SH-SY5Y (cell line): ENCODE measurements at regions not wholly inside any gene's neighbourhood (a gene's known extent, or its start where the extent isn't known, plus 50 kb on each side); places are given as distances from the start of the nearest gene placed in this dataset.

Source experiments
- GATA2 ChIP-seq: IDR thresholded peaks from 2 replicates; pipeline ENCODE4 v1.6.1; 2011; ENCODE audit warnings: mild to moderate bottlenecking, low read depth, low read length
- GATA3 ChIP-seq: IDR thresholded peaks from 2 replicates; pipeline ENCODE4 v1.6.1; 2011; ENCODE audit warnings: low read depth, mild to moderate bottlenecking, low read length, moderate library complexity

DNA sequence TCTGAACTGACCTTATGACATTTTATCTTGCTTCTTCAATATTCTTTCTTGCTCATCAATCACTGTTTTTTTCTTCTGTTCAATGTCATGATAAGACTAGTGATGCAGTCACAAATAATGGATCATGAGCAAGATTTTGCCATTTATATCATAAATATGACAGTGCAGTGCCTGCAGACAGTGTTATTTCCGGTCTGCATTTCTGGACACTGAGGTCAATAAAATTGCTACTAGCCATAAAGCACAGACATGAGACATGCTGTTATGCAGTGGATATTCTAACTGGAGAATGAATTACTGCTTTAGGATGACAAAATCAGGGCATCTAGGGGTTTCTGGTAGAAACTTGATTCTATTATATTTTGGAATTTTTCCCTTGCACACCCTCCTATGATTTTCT, 1509.7 kb upstream of the LRRTM3 start:
- TF ChIP-seq GATA3 (no peak), GATA2 (no peak)

- TF ChIP-seq GATA2 (no peak), GATA3 (no peak)
These were observed 1506.2 kb upstream of the LRRTM3 start for GRCh38 chr10:65419629-65420028.

GRCh38 chr10:65423043-65423442, 1502.8 kb upstream of the LRRTM3 start:
- TF ChIP-seq GATA3 (no peak), GATA2 (no peak)

DNA sequence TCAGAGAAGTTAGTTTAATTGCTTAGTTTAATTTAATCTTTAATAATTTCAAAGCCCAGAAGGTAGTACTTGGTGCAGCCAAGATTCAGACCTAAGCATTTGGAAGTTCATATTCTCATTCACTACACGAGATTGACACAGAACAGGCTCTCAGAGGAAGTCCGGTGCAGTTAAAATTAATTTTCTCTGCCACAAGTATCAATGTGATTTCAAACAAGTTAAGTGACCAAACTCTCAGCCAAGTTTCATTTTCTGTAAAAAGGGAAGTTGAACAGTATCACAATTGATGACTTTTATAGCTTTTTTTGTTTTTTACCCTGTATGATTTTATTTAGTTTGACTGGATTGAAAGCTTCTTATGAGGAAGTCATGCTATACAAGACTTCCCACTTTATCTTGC, 1494.9 kb upstream of the LRRTM3 start:
- TF ChIP-seq GATA2 (no peak), GATA3 (no peak)

- TF ChIP-seq GATA3 (no peak), GATA2 (no peak)
These were observed 1454.8 kb upstream of the LRRTM3 start for GRCh38 chr10:65470986-65471385.

- TF ChIP-seq GATA3 (no peak), GATA2 (no peak)
These were observed 1443.0 kb upstream of the LRRTM3 start for GRCh38 chr10:65482848-65483247.

GRCh38 chr10:65491799-65492198, 1434.0 kb upstream of the LRRTM3 start:
- no peak for TF ChIP-seq GATA3
- TF ChIP-seq GATA2 = no peak

DNA sequence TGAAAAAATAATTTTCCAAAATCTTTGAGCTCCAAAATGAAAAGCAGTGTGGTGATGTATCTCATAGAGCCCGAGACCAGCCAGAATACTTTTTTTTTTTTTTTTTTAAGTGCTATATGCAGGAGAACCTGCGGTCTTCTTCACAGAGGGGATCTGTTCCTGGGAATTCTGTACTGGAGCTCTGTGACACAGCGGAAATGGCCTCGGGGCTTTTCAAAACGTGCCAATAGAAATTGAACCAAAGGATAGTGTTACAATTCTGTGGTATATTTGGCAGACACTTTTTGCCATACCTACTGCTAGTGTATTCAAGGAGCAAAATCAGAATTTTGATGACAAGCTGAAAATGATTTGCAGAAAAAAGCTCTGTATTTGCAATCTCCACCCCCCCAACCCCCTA, 1429.3 kb upstream of the LRRTM3 start:
- TF ChIP-seq GATA2 = no peak
- no peak for TF ChIP-seq GATA3

- TF ChIP-seq GATA2 = no peak
These were observed 1428.0 kb upstream of the LRRTM3 start for GRCh38 chr10:65497837-65498236.

GRCh38 chr10:65500716-65501115, 1425.1 kb upstream of the LRRTM3 start:
- TF ChIP-seq GATA3 (no peak), GATA2 (no peak)

- TF ChIP-seq GATA2 = no peak
- no peak for TF ChIP-seq GATA3
These were observed 1424.6 kb upstream of the LRRTM3 start for GRCh38 chr10:65501259-65501658.

DNA sequence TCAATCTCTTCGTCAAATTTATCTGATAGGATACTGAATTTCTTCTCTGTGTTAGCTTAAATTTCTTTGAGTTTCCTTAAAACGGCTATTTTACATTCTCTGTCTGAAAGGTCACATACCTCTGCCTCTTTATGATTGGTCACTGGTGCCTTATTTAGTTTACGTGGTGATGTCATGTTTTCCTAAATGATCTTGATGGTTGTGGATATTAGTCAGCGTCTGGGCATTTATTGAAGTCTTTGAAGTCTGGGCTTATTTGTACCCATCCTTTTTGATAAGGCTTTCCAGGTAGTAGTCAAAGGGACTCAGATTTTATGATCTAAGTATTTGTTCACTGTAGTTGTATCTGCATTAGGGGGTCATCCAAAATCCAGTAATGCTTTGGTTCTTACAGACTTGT, 1407.5 kb upstream of the LRRTM3 start:
- TF ChIP-seq GATA2 (no peak), GATA3 (no peak)

- TF ChIP-seq GATA2 = no peak
- TF ChIP-seq GATA3 = no peak
These were observed 1396.8 kb upstream of the LRRTM3 start for GRCh38 chr10:65528986-65529385.

DNA sequence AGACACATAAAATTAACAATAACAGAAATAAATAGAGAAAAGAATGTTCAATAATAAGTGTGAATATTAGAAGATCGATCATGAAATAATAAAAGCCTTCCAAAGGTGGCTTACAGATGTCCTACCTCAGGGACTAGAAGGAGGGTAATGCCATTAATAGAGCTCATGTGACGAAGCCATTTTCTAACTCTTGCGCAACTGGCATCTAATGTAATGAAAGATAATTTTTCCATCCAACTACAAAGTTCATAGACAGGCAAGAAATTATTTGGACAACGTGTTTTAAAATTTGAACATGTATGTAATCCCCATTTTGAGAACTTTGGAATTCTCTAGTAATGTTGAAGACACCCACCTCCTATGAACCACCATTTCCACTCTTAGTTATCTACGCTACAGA, 1394.3 kb upstream of the LRRTM3 start:
- no peak for TF ChIP-seq GATA3
- no peak for TF ChIP-seq GATA2

DNA sequence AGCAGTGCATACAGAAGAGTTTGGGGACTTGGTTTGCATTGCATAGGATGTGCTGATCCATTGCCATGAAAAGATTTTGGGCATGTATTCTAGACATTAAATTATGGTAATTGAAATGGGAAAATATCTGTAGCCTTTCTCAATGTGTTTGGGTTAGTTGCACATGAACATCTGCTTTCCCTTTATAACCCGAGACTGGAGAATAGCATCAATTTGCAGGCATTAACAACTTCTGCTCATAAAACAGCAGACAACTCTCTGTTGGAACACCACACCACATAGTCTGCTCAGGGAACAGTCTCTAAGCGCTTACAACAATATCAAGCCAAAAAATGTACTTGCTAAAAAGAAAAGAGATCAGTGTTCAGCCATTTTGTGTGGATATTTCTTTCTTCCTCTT, 1391.1 kb upstream of the LRRTM3 start:
- TF ChIP-seq GATA2 (no peak), GATA3 (no peak)

GRCh38 chr10:65544756-65545155, 1381.1 kb upstream of the LRRTM3 start:
- TF ChIP-seq GATA2 (no peak), GATA3 (no peak)
